NT2/D1 (cell line): ENCODE measurements at regions not wholly inside any gene's neighbourhood (a gene's known extent, or its start where the extent isn't known, plus 50 kb on each side); places are given as distances from the start of the nearest gene placed in this dataset.

Experiments used
- SUZ12 ChIP-seq: IDR thresholded peaks from 2 replicates; pipeline ENCODE4 v1.6.1; 2011; ENCODE audit not compliant: insufficient read length, insufficient read depth; ENCODE audit errors: extremely low read depth
- YY1 ChIP-seq: IDR thresholded peaks from 2 replicates; pipeline ENCODE4 v1.6.1; 2011; ENCODE audit not compliant: insufficient read length, insufficient read depth
- ZNF274 ChIP-seq: IDR thresholded peaks from 2 replicates; pipeline ENCODE4 v1.6.1; 2011; ENCODE audit warnings: mild to moderate bottlenecking, low read depth, low read length

DNA sequence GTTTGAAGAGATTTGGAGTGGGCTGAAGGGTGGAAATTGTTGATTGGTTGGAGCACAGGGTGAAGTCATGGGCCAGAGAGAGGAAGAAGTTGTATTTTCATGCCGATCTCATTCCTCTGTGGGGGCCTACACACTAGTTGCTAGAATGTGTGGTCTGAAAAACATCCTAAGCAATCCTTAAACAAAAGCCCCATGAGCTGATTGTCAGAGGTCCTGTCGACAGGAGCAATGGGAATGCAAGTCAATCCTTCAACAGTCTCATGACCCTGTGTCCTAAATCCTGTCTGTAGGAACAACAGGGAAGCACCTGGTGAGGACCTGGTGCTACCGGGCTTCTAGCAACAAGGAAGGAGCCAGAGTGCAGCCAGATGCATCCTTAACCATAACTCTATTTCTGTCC, 324.0 kb upstream of the TMEM132C start:
- TF ChIP-seq SUZ12 (no peak), YY1 (no peak), ZNF274 (no peak)
